Eye (tissue), 1 donor: ENCODE measurements at regions not wholly inside any gene's neighbourhood (a gene's known extent, or its start where the extent isn't known, plus 50 kb on each side); places are given as distances from the start of the nearest gene placed in this dataset.

Experiments used
- DNase-seq: peaks from one replicate; pipeline ENCODE4 v3.0.0-alpha.2; 2015

DNA sequence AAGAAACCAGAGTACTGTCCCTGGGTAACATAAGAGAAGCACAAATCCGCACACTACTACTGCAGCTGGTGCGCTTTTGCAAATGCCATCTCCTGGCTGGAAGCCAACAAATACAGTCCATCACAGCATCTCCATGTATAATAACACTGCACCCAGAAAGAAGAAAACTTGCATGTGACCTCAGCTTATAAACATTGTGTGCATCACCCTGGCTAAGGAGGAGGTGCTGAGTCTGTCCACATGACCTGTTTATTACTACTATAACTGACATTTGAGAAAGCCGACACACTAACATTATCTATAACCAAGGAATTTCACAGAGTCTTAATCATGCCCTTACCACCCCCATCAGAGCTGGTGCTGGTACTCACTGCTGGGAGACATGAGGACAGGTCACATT lies 516.8 kb downstream of the CFAP47 start:
- no peak for DNase-seq

- DNase-seq = no peak
These were observed 523.5 kb downstream of the CFAP47 start for GRCh38 chrX:36443007-36443406.

DNA sequence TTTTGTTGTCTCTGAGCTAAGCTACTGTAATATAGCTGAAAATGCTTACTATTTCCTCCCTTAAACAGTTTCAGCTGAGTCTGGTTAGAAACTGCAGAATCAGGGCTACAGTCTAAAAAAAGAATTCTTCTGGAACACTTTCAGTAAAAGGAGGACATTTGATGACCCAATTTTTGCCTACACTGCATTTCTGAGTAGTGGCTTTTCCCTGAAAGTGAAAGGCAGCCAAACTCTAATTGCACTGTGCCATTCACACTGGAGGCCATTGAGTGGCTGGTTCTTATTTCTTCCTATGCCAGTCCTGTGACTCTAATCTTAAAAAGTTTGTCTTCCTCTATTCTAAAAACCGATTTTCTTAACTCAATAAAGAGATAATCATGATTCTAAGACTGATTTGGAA lies 526.0 kb downstream of the CFAP47 start:
- DNase-seq = no peak

- no peak for DNase-seq
These were observed 542.6 kb downstream of the CFAP47 start for GRCh38 chrX:36462142-36462541.

DNA sequence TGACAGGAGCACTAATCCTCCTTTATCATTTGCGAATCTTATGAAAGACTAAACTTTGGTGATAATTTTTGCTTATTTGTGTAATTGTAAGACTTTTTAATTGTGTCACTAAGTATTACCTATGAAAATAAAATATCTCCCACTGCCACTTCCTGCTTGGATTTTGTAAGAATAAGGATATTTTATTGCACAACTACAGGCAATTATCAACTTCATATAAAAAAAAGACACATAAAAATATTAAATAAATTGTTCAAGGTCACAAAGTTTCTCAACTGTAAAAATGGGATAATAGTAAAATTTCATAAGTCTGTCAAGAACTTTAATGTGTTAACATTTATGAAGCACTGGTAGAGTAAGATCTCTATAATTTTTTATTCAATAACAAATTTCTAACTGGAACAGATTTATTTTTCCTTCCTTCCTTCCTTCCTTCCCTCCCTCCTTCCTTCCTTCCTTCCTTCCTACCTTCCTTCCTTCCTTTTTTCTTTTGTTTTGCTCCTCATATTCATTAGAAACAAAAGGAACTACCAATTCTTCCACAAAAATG lies 527.6 kb upstream of the FAM47C start:
- no peak for DNase-seq

DNA sequence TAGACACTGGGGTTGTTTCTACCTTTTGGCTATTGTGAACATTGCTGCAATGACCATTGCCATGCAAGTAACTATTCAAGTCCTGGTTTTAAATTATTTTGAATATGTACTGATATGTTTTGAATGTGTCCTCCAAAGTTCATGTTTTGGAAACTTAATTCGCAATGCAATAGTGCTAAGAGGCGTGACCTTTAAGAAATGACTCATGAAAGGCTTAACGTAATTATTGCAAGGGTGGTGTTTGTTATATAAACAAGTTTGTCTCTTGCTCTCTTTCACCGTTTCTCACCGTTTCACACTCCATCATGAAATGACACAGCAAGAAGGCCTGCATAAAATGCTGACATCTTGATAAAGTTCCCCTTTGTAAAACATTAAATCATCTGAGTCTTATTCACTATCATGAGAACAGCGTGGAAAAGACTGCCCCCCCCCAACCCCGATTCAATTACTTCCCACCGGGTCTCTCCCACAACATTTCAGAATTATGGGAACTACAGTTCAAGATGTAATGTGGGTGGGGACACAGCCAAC lies 506.9 kb upstream of the FAM47C start:
- no peak for DNase-seq

DNA sequence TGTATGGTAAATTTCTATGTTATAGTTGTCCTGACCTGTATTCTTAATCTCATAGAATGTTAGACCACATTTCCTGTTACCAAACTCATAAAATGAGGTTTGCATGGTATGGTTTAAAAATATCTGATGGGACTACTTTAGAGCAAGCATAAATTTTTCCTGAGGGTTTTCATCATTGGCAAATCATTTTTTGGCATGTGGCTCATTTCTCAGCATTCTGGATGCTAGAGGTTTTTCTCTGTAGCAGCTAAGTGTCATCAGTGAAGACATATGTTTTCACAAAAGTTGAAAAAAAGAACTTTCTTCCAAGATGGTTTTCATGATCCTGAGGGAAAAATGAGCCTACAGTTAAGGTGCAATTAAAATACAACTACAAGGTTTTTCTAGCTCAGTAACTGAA lies 503.5 kb upstream of the FAM47C start:
- DNase-seq = no peak

- DNase-seq = no peak
These were observed 500.1 kb upstream of the FAM47C start for GRCh38 chrX:36508042-36508441.

- no peak for DNase-seq
These were observed 497.4 kb upstream of the FAM47C start for GRCh38 chrX:36510736-36511135.

- DNase-seq = peak; percentile 0
These were observed 479.5 kb upstream of the FAM47C start for GRCh38 chrX:36528661-36529060.

DNA sequence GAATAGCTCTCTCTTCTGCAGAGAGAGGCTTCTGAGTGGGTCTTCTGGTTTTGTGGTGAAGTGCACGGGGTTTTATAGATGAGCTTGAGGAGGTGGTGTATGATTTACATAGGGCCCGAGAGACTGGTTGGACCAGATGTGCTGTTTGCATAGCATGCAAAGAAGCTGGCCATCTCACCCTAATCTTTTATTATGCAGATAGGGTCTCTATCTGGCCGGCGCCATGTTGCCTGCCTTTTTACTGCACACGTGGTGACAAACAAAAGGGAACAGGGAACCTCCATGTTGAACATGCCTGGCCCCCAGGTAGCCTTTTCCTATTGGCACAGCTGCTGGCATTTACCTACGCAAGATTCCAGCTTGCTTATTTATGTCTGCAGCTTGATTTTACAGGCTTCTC lies 473.3 kb upstream of the FAM47C start:
- DNase-seq = no peak

GRCh38 chrX:36543499-36543898 lies 464.7 kb upstream of the FAM47C start:
- DNase-seq = peak; percentile 1

- no peak for DNase-seq
These were observed 445.2 kb upstream of the FAM47C start for GRCh38 chrX:36562986-36563385.

DNA sequence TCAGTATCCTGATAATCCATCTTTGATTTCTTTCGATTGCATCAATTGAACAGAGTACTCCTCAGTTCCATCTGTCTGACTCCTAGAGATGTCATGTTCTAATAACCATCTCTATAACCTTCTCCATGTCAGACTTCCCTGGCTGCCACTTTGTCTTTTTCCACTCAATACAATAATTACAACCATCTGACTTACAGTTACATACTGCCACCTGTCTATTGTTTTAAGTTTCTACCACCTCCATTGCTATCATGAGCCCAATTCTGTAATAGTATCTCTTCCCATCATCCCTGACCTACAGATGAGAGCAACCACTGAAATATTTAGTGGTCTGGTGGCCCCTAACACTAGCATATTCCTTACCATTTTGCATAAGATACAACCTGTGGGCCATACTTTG lies 439.2 kb upstream of the FAM47C start:
- no peak for DNase-seq

GRCh38 chrX:36573720-36574119 lies 434.4 kb upstream of the FAM47C start:
- no peak for DNase-seq

DNA sequence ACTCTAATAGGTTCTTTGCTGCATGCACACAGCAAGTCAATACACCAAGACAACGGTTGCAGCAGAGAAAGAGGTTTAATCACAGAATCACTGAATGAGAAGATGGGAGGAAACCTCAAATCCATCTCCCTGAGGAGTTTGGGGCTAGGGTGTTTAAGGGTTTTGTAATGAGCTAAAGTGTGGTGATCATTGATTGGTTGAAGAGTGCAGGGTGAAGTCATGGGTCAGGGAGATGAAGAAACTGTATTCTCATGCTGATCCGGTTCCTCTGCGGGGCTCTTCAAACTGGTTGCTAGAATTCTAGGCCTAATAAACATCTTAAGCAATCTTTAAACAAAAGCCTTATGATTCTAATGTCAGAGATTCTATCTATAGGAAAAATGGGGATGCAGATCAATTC lies 432.5 kb upstream of the FAM47C start:
- no peak for DNase-seq

- no peak for DNase-seq
These were observed 431.2 kb upstream of the FAM47C start for GRCh38 chrX:36577006-36577405.

DNA sequence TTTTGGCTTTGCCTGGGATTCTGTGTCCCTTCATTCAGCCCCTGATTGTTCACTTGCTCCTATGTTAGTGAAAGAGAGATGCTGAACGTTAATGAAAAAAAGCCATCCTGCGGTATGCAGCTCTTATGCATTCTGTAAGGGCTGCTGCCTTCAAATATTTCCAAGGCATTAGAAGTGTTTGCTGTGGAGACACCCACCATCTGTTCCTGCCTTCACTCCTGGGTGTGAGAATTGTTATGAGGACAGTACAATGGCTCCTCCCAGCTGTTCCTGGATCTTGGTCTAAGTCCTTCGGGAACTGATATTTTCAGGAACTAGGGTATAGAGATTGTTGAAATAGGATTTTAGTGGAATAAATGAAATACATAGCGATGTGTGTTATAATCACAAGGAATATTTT lies 427.1 kb upstream of the FAM47C start:
- no peak for DNase-seq

DNA sequence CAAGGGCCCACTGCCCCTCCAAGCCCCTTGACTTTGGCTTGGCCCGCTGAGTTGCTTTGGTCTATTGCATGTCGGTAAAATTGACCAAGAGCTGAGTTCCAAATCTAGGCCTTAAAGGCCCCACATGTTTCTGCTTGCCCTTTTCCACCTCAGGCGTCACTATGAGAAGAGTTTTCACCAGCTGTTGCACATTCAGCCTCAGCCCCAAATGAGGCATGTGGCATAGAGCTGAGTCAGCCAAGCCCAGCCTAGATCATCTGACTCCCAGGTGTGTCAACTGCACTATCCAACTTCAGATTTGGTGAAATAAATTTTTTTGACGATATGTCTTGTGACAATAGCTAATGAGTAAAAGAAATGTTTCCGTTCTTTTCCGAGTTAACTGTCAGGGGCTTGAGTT lies 424.5 kb upstream of the FAM47C start:
- no peak for DNase-seq

GRCh38 chrX:36609616-36610585 lies 398.3 kb upstream of the FAM47C start:
- no peak for DNase-seq

DNA sequence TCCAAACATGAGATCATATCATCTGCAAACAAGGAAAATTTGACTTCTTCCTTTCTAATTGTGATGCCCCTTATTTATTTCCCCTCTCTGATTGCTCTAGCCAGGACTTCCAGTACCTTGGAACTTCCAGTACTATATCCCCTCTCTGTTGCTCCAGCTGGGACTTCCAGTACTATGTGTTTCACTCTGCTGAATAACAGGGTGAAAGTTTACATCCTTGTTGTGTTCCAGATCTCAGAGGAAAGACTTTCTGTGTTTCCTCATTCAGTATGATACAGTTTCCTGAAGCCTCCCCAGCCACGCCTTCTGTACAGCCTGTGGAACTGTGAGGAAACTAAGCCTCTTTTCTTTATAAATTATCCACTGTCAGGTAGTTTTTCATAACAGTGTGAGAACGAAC lies 381.3 kb upstream of the FAM47C start:
- DNase-seq = no peak

DNA sequence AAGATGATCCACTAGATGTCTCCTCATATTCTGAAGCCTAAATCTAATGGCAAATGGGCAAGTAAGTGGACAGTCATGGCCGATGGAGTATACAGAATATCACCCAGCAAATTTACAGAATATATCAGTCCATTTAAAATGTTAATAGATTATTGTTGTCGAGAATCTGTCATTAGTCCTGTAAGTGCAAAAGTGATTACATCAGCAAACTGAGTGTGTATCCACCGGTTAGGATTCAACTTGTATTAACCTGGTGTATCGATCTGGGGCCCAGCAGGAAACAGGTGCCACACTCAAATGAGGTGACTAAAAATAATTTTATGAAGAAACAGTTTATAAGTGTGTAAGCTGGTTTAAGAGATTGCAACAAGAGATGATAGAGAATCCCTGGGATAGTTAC lies 367.9 kb upstream of the FAM47C start:
- DNase-seq = no peak

GRCh38 chrX:36642052-36642451 lies 366.1 kb upstream of the FAM47C start:
- DNase-seq = no peak

GRCh38 chrX:36650622-36651021 lies 357.5 kb upstream of the FAM47C start:
- no peak for DNase-seq
